ENCODE measurements at regions not wholly inside any gene's neighbourhood (a gene's known extent, or its start where the extent isn't known, plus 50 kb on each side); places are given as distances from the start of the nearest gene placed in this dataset.

GRCh38 chr11:70786021-70786665, 387.8 kb downstream of the CTTN start:
- no TSS peak for BruUV-seq (replicated peaks)
- Histone ChIP-seq H3K36me3 (replicated peaks in 1 of 2; ENCODE audit: control insufficient read depth in 1 of 2, insufficient read depth in 2 of 2, low read length in 2 of 2) (peaks cover 19 to 45% of the 10 kb centered on the region in 2 experiments; a peak in 4 of 5 replicates), H3K9ac (ENCODE audit: insufficient read depth, low read depth, low read length) (no peak overlapping the region), H3K27ac (ENCODE audit: extremely low read length, insufficient read depth, low read length) (no peak overlapping the region), H3K4me1 (ENCODE audit: insufficient read depth, low read length) (no peaks in the 10 kb centered on the region), H3K4me3 (replicated peaks in 1 of 3; ENCODE audit: insufficient read depth in 1 of 3, low read depth in 2 of 3, low read length in 3 of 3) (no peak overlapping the region), H3K27me3 (ENCODE audit: control insufficient read depth in 1 of 2, insufficient read depth in 2 of 2, low read length in 2 of 2) (no peaks in the 10 kb centered on the region), H3K9me3 (ENCODE audit: low read length) (no peaks in the 10 kb centered on the region), H2AFZ (ENCODE audit: low read length) (no peak overlapping the region), H3K4me2 (ENCODE audit: low read depth, low read length) (no peak overlapping the region), H4K20me1 (ENCODE audit: insufficient read depth, low read length) (peaks cover 21% of the 10 kb centered on the region), H3K79me2 (ENCODE audit: insufficient read depth, low read length) (peaks cover 2% of the 10 kb centered on the region)
- POLR2A ChIA-PET, result no interaction called here
- FAIRE-seq, result no peak
- intact Hi-C loops (cut with micrococcal nuclease; ENCODE audit: unreplicated experiment) (no loop called here), in situ Hi-C loops (cut with HindIII; ENCODE audit: extremely low pct_ligation_motif_present, low pct_unique_long_range_greater_than_20kb) (no loop called here)
- ATAC-seq, result no peak
- DNase-seq (ENCODE audit: low spot score), result no peak
- CTCF ChIA-PET (ENCODE audit: low intra/inter-chr PET ratio, low total read pairs), result no interaction called here
- 92% methylated on average over 3 of the region's 6 CpGs for WGBS (ENCODE audit: low lambda C conversion rate)
- TF ChIP-seq ZBED4 (CRISPR knock-in tag; IDR thresholded peaks at IDR 0.05; ENCODE audit: borderline replicate concordance), result no peak
- no peak for TF ChIP-seq PHB2 (IDR thresholded peaks at IDR 0.05; ENCODE audit: partially characterized antibody)
- no peak for TF ChIP-seq MED13 (CRISPR knock-in tag; IDR thresholded peaks at IDR 0.05)
- no peak for TF ChIP-seq MEIS2 (CRISPR knock-in tag; IDR thresholded peaks at IDR 0.05)
- TF ChIP-seq ZNF639 (CRISPR knock-in tag; conservative IDR thresholded peaks at IDR 0.05), result no peak
- TF ChIP-seq MYC (CRISPR knock-in tag; IDR thresholded peaks at IDR 0.05; ENCODE audit: borderline replicate concordance), result no peak
- TF ChIP-seq RARA (CRISPR knock-in tag; IDR thresholded peaks at IDR 0.05), result no peak
- TF ChIP-seq ETV6 (CRISPR knock-in tag; conservative IDR thresholded peaks at IDR 0.05), result no peak
- TF ChIP-seq ZBTB3 (CRISPR knock-in tag; IDR thresholded peaks at IDR 0.05; ENCODE audit: borderline replicate concordance, low read depth), result no peak
- TF ChIP-seq, protein P1, sequence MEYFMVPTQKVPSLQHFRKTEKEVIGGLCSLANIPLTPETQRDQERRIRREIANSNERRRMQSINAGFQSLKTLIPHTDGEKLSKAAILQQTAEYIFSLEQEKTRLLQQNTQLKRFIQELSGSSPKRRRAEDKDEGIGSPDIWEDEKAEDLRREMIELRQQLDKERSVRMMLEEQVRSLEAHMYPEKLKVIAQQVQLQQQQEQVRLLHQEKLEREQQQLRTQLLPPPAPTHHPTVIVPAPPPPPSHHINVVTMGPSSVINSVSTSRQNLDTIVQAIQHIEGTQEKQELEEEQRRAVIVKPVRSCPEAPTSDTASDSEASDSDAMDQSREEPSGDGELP (IDR thresholded peaks at IDR 0.05; ENCODE audit: borderline replicate concordance, low read depth), result no peak
- TF ChIP-seq BCL6 (CRISPR knock-in tag; IDR thresholded peaks at IDR 0.05), result no peak
- TF ChIP-seq BCLAF1 (IDR thresholded peaks at IDR 0.05), result no peak
- TF ChIP-seq, protein P2, sequence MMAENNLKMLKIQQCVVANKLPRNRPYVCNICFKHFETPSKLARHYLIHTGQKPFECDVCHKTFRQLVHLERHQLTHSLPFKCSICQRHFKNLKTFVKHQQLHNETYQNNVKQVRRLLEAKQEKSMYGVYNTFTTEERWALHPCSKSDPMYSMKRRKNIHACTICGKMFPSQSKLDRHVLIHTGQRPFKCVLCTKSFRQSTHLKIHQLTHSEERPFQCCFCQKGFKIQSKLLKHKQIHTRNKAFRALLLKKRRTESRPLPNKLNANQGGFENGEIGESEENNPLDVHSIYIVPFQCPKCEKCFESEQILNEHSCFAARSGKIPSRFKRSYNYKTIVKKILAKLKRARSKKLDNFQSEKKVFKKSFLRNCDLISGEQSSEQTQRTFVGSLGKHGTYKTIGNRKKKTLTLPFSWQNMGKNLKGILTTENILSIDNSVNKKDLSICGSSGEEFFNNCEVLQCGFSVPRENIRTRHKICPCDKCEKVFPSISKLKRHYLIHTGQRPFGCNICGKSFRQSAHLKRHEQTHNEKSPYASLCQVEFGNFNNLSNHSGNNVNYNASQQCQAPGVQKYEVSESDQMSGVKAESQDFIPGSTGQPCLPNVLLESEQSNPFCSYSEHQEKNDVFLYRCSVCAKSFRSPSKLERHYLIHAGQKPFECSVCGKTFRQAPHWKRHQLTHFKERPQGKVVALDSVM (CRISPR knock-in tag; IDR thresholded peaks at IDR 0.05), result no peak
